ENCODE measurements at regions not wholly inside any gene's neighbourhood (a gene's known extent, or its start where the extent isn't known, plus 50 kb on each side); places are given as distances from the start of the nearest gene placed in this dataset.

DNA sequence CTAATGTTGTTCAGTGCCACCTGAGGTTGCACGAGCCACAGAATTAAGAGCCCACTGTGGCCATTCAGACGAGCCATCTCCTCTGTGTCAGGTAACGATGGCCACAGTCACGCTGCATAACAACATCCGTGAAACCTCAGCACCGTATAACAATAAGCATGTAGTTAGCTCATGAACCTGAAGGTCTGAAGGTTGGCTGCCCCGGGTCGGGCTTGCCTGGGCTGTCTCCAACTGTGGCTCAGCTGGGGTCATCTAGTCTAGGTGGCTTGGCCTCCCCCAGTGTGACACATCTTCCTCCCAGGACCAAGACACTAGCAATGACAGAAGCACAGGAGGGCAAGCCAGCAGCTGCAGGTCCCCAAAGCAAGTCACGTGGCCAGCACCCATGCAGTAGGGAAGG lies 258.0 kb downstream of the GLI2 start:
- no peak for DNase-seq
- H3K4me3 Mint-ChIP-seq: no peak overlapping the region
- H3K36me3 Mint-ChIP-seq (ENCODE audit: low read depth): peaks cover 42% of the 10 kb centered on the region
- H3K4me1 Mint-ChIP-seq: no peaks in the 10 kb centered on the region
- no peak for TF ChIP-seq CTCF (IDR thresholded peaks at IDR 0.05)
- H3K27ac Mint-ChIP-seq: no peak overlapping the region
- H3K9me3 Mint-ChIP-seq: peaks cover 12% of the 10 kb centered on the region
- H3K27me3 Mint-ChIP-seq (ENCODE audit: low read depth, poor library complexity): peaks cover 63% of the 10 kb centered on the region

DNA sequence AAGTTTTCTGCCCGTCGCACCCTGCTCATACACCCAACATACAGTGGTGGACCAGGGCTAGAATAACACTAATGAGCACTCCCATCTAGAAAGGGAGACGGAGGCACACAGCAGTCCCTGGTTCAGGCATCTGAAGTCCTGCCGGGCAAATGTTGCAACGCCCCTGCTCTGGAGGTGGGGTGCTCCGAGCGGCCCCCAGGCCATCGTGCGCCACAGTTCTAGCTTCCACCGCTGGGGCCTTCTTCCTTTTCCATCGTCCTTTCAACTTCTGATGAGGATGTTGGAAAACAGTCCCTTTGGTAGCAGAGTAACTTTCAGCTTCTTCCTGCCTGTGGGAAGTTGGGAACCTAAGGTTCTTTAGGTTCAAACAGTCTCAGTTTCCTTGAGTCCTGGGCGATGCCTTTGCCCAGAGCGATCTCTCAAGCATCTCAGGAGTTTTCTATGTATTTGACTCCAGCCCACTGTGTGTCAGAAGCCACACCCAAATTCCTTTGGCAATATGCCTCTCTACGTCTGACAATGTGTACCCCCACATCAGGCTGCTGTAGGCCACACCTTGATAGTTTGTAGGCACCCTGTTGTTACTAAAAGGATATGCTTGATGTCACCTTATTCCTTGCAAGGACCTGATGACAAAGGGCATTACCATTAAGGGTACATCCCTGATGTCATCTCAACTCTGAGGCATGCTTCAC lies 258.8 kb downstream of the GLI2 start:
- Mint-ChIP-seq H3K9me3 (peaks cover 12% of the 10 kb centered on the region), H3K4me1 (no peaks in the 10 kb centered on the region), H3K36me3 (ENCODE audit: low read depth) (peaks cover 42% of the 10 kb centered on the region), H3K4me3 (no peak overlapping the region), H3K27ac (no peak overlapping the region), H3K27me3 (ENCODE audit: low read depth, poor library complexity) (peaks cover 70% of the 10 kb centered on the region)
- DNase-seq: no peak
- TF ChIP-seq CTCF (IDR thresholded peaks at IDR 0.05): no peak

DNA sequence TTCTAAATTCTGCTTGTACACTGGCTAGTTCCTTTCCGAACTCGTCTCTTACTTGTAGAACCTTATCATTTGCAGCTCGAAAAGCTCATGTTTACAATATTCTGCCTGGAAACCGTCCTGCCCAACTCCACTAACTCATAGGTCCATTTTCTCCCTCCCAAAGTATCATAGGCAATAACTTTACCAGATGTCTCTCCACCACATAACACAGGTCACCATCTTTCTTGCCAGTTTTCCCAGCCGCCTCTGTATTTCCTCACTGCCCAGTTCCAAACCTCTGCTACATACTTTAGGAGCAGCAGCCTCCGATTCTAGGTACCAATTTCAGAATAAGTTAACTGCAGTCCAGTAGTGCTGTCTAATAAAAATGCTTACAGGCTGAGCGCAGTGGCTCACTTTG lies 259.5 kb downstream of the GLI2 start:
- H3K4me1 Mint-ChIP-seq: no peaks in the 10 kb centered on the region
- peaks cover 76% of the 10 kb centered on the region for H3K27me3 Mint-ChIP-seq (ENCODE audit: low read depth, poor library complexity)
- no peak for TF ChIP-seq CTCF (IDR thresholded peaks at IDR 0.05)
- peaks cover 12% of the 10 kb centered on the region for H3K9me3 Mint-ChIP-seq
- H3K36me3 Mint-ChIP-seq (ENCODE audit: low read depth): peaks cover 42% of the 10 kb centered on the region
- no peak overlapping the region for H3K27ac Mint-ChIP-seq
- no peak for DNase-seq
- H3K4me3 Mint-ChIP-seq: no peak overlapping the region

GRCh38 chr2:120995656-120996190 lies 260.1 kb downstream of the GLI2 start:
- DNase-seq: no peak
- Mint-ChIP-seq H3K27ac (no peak overlapping the region), H3K4me1 (no peaks in the 10 kb centered on the region), H3K36me3 (ENCODE audit: low read depth) (peaks cover 36% of the 10 kb centered on the region), H3K9me3 (peaks cover 12% of the 10 kb centered on the region), H3K4me3 (no peak overlapping the region), H3K27me3 (ENCODE audit: low read depth, poor library complexity) (peaks cover 78% of the 10 kb centered on the region)
- TF ChIP-seq CTCF (IDR thresholded peaks at IDR 0.05): no peak

DNA sequence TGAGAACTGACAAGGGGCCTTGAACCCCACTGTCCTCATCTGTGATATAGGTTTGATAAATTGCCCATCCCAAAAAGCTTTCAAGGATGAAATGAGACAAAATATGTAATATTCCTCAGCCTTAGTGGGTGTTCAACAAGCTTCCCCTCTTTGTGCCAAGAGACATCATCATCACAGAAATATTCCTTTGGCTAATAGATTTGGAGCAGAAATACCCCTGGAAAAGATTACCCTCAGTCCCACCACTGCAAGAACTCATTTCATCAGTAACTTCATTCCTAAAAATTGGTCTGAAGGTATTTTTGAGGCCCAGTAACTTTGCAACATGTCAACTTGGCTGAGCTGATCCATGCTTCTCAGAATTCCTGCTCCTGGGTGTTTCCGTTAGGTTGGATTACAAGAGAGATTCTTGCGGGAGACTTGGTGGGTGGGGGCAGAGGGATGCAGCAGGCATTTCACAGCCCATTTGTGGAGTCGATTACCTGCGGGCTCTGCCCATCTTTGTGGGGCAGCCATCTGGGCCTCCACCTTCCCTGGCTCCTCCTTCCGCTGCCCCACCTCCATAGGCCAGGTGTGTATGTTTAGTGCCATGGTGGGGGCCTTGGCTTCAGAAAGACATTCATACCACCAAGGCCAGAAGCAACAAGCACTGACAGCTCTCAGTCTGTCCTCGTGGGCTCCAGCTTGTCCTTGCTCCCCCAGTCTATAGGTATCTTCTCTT lies 263.9 kb downstream of the GLI2 start:
- peaks cover 12% of the 10 kb centered on the region for H3K36me3 Mint-ChIP-seq (ENCODE audit: low read depth)
- H3K4me1 Mint-ChIP-seq: peaks cover 19% of the 10 kb centered on the region
- H3K9me3 Mint-ChIP-seq: peaks cover 12% of the 10 kb centered on the region
- H3K4me3 Mint-ChIP-seq: no peak overlapping the region
- H3K27ac Mint-ChIP-seq: no peak overlapping the region
- DNase-seq: no peak
- TF ChIP-seq CTCF (IDR thresholded peaks at IDR 0.05): no peak
- peaks cover 82% of the 10 kb centered on the region for H3K27me3 Mint-ChIP-seq (ENCODE audit: low read depth, poor library complexity)
